Ascending aorta (tissue), 2 donors: ENCODE measurements at regions not wholly inside any gene's neighbourhood (a gene's known extent, or its start where the extent isn't known, plus 50 kb on each side); places are given as distances from the start of the nearest gene placed in this dataset.

ENCODE experiments used
- DNase-seq, 2 donors: peaks; one replicate each; pipeline ENCODE4 v3.0.0-alpha.2; 2019; ENCODE audit warnings: low spot score in 2 of 2
- H3K27ac ChIP-seq, 2 donors: fragments of 200-600 bp; sonication (generic); one replicate each; pipeline ENCODE4 v1.5.1; 2016 to 2017; ENCODE audit warnings: mild to moderate bottlenecking in 1 of 2
- H3K27me3 ChIP-seq: fragments of 200-600 bp; sonication (generic); one replicate; pipeline ENCODE4 v1.5.1; 2017
- H3K36me3 ChIP-seq, 2 donors: fragments of 200-600 bp; sonication (generic); one replicate each; pipeline ENCODE4 v1.5.1; 2016
- H3K4me1 ChIP-seq, 2 donors: fragments of 200-600 bp; sonication (generic); one replicate each; pipeline ENCODE4 v1.5.1; 2016 to 2017; ENCODE audit warnings: mild to moderate bottlenecking in 1 of 2
- H3K4me3 ChIP-seq, 2 donors: fragments of 200-600 bp; sonication (generic); one replicate each; pipeline ENCODE4 v1.5.1; 2016 to 2017; ENCODE audit warnings: mild to moderate bottlenecking in 1 of 2
- H3K9me3 ChIP-seq, 2 donors: fragments of 200-600 bp; sonication (generic); one replicate each; pipeline ENCODE4 v1.5.1; 2016
- intact Hi-C: fragments of 100-400 bp; cut with DNase I; formaldehyde crosslinking; loops from one replicate; pipeline ENCODE4 v1.15.1; 2023
- TF ChIP-seq, protein P1 (sequence below), 3 experiments: fragments of 200-600 bp in 2 of 3; fragments of 450-650 bp in 1 of 3; sonication (generic) in 2 of 3; IDR thresholded peaks; one replicate each; pipeline ENCODE4 v1.5.1; 2016 to 2019; ENCODE audit warnings: antibody characterized with exemption in 3 of 3, mild to moderate bottlenecking in 1 of 3, moderate library complexity in 1 of 3

DNA sequence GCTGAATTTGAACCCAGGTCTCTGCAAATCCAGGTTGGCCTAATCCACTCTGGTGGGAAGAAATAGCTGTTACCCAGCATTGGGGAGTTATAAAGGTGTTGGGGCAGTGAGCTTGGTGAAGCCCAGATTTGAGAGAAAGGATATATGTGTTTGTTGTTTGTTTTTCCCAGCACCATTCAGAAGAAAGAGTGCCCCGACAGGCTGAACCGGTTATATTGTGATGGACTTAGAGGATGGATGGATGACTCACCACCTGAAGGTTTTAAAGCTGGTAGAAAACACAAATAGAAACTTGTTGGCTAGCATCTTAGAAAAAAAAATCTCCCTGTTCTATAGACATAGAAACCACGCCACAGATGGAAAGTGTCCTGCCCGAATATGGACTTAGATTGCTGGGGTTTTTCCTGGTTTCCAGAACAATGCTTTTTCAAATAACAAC is 404.6 kb downstream of the MED13L start:
- no peaks in the 10 kb centered on the region for H3K4me1 ChIP-seq

DNA sequence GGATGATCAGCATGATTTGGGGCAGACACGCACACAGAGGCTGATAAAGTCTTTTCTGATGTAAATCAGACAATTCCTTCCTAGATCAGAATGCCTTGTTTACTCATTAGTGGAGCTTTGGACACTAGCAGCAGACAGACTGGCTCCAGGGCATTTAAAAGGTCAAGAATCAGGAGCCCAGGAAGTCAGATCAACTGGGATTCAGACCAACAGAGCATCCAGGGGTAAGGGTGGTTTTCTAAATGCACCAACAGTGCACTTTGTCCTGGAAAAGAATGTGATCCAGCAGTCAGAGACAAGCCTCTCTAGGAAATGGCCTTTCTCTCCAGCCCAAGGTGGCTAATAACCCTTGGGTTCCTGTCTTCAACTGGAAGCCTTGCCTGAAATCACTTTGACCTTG is 405.3 kb downstream of the MED13L start:
- no peak for DNase-seq
- no peak overlapping the region for H3K4me3 ChIP-seq
- H3K27me3 ChIP-seq, result no peaks in the 10 kb centered on the region
- H3K27ac ChIP-seq, result no peak overlapping the region
- TF ChIP-seq, protein P1, sequence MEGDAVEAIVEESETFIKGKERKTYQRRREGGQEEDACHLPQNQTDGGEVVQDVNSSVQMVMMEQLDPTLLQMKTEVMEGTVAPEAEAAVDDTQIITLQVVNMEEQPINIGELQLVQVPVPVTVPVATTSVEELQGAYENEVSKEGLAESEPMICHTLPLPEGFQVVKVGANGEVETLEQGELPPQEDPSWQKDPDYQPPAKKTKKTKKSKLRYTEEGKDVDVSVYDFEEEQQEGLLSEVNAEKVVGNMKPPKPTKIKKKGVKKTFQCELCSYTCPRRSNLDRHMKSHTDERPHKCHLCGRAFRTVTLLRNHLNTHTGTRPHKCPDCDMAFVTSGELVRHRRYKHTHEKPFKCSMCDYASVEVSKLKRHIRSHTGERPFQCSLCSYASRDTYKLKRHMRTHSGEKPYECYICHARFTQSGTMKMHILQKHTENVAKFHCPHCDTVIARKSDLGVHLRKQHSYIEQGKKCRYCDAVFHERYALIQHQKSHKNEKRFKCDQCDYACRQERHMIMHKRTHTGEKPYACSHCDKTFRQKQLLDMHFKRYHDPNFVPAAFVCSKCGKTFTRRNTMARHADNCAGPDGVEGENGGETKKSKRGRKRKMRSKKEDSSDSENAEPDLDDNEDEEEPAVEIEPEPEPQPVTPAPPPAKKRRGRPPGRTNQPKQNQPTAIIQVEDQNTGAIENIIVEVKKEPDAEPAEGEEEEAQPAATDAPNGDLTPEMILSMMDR (IDR thresholded peaks at IDR 0.05), result no peak
- H3K36me3 ChIP-seq, result no peaks in the 10 kb centered on the region
- H3K9me3 ChIP-seq, result no peaks in the 10 kb centered on the region
- no peaks in the 10 kb centered on the region for H3K4me1 ChIP-seq
- intact Hi-C loops, result no loop called here

More for the DNA sequence above, 404.6 kb downstream of the MED13L start:
- no peaks in the 10 kb centered on the region for H3K9me3 ChIP-seq
- TF ChIP-seq, protein P1 (IDR thresholded peaks at IDR 0.05), result no peak
- H3K4me3 ChIP-seq, result no peak overlapping the region
- no peaks in the 10 kb centered on the region for H3K36me3 ChIP-seq
- intact Hi-C loops, result no loop called here
- no peak for DNase-seq
- H3K27me3 ChIP-seq, result no peaks in the 10 kb centered on the region
- H3K27ac ChIP-seq, result no peak overlapping the region

DNA sequence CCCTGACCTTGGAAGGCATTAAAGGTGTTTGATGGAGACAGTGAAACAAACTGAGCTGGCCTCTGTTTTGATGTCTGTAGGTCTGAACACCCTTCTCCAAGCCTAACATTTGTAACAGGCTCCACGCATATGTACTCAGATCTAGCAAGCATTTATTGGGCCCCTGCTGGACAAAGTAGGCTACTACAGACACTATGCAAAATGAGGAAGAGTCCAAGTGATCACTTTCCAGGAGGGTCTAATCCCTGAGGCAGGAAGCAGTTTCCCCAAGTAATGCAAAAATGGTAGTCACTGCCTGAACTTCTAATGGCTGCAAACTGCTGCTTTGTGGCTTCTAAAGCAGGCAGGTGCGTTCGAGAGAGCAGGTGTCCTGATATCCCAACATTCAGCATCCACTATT is 405.8 kb downstream of the MED13L start:
- no peaks in the 10 kb centered on the region for H3K9me3 ChIP-seq
- no peaks in the 10 kb centered on the region for H3K27me3 ChIP-seq
- intact Hi-C loops, result no loop called here
- DNase-seq, result no peak
- TF ChIP-seq, protein P1 (IDR thresholded peaks at IDR 0.05), result peak in 1 of 3 experiments; percentile 31
- no peaks in the 10 kb centered on the region for H3K36me3 ChIP-seq
- no peaks in the 10 kb centered on the region for H3K4me1 ChIP-seq
- no peak overlapping the region for H3K27ac ChIP-seq
- H3K4me3 ChIP-seq, result no peak overlapping the region

DNA sequence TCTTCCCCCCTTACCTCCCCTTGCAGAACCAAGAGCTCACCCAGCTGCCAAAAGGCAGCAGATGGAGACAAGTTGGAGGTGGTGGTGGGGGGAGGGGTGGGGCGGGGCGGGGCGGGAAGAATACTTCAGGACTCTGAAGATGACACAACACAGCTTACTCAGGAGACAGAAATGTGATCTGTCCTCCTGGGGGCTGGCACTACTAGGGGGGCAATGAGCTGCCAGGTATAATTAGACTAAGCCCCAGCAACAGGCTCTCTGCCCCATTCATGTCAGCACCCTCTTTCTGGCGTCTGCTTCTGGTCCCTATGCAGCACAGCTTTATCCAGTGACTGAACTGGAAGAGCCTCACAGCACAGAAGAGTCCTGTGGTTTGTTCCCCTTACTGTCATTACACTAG is 407.0 kb downstream of the MED13L start:
- H3K36me3 ChIP-seq, result no peaks in the 10 kb centered on the region
- no peak overlapping the region for H3K4me3 ChIP-seq
- TF ChIP-seq, protein P1 (IDR thresholded peaks at IDR 0.05), result no peak
- no peaks in the 10 kb centered on the region for H3K9me3 ChIP-seq
- DNase-seq, result no peak
- H3K27ac ChIP-seq, result no peak overlapping the region
- intact Hi-C loops, result no loop called here
- no peaks in the 10 kb centered on the region for H3K27me3 ChIP-seq
- no peaks in the 10 kb centered on the region for H3K4me1 ChIP-seq

DNA sequence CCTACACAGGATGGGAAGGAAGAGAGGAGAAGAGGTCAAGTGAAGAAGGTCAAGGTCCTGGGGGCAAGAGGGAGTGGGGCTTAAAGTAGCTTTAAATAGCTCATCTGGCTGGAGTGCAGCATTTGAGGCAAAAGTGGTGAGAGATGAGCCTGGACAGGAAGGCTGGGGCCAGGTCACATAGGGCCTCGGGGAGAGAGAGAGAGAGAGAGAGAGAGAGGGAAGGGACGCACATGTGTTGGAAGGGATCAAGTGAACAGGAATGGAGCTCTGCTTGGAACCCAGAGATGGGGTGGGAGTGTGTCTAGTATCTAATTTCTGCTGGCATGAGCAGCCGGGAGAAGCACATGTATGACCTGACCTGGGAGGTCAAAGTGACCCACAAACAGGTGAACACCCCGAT is 407.5 kb downstream of the MED13L start:
- Histone ChIP-seq H3K36me3 (no peaks in the 10 kb centered on the region), H3K27me3 (no peaks in the 10 kb centered on the region), H3K9me3 (no peaks in the 10 kb centered on the region), H3K27ac (no peak overlapping the region), H3K4me3 (no peak overlapping the region), H3K4me1 (no peaks in the 10 kb centered on the region)
- intact Hi-C loops, result no loop called here
- DNase-seq, result no peak
- TF ChIP-seq, protein P1 (IDR thresholded peaks at IDR 0.05), result no peak

DNA sequence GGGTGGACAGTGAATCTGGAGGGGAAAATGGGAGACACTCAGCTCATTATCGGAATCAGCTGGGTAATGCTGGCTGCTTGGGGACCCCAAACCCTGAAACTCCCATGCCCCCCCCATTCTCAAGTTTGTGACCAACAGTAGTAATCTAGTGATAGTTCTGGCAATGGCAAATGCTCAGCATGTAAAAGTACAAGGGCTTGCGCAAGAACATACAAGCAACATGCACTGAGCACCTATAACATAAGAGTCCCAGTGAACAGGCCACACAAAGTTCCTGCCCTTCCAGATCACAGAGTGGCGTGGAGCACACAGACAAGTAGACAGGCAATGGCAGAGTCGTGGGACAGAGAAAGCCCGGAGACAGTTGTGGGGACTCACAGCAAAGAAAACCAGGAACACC is 407.9 kb downstream of the MED13L start:
- intact Hi-C loops, result no loop called here
- no peak overlapping the region for H3K27ac ChIP-seq
- H3K27me3 ChIP-seq, result no peaks in the 10 kb centered on the region
- H3K4me1 ChIP-seq, result no peaks in the 10 kb centered on the region
- TF ChIP-seq, protein P1 (IDR thresholded peaks at IDR 0.05), result no peak
- H3K36me3 ChIP-seq, result no peaks in the 10 kb centered on the region
- H3K9me3 ChIP-seq, result no peaks in the 10 kb centered on the region
- no peak for DNase-seq
- no peak overlapping the region for H3K4me3 ChIP-seq
